Endodermal cell (in vitro differentiated cells): ENCODE measurements at regions not wholly inside any gene's neighbourhood (a gene's known extent, or its start where the extent isn't known, plus 50 kb on each side); places are given as distances from the start of the nearest gene placed in this dataset.

Source experiments
- DNase-seq: peaks from one replicate; pipeline ENCODE4 v3.0.0-alpha.2; 2017
- H3K27ac ChIP-seq: 2 replicates; pipeline ENCODE4 v1.5.1; 2013; ENCODE audit warnings: mild to moderate bottlenecking, low read depth, low read length, moderate library complexity
- H3K27me3 ChIP-seq: 2 replicates; pipeline ENCODE4 v1.6.1; 2013; ENCODE audit warnings: mild to moderate bottlenecking, low read length, moderate library complexity; ENCODE audit not compliant: insufficient read depth, control insufficient read depth, poor library complexity, severe bottlenecking
- H3K36me3 ChIP-seq: 2 replicates; pipeline ENCODE4 v1.7.0; 2013; ENCODE audit warnings: mild to moderate bottlenecking, low read length, moderate library complexity; ENCODE audit not compliant: control insufficient read depth, insufficient read depth
- H3K4me1 ChIP-seq: one replicate; pipeline ENCODE4 v1.7.0; 2013; ENCODE audit warnings: low read length; ENCODE audit not compliant: control insufficient read depth, insufficient read depth
- H3K4me3 ChIP-seq: 2 replicates; pipeline ENCODE4 v1.5.1; 2013; ENCODE audit warnings: mild to moderate bottlenecking, low read length, moderate library complexity
- H3K9ac ChIP-seq: 2 replicates; pipeline ENCODE4 v1.6.1; 2013; ENCODE audit warnings: mild to moderate bottlenecking, low read length, moderate library complexity; ENCODE audit not compliant: poor library complexity, severe bottlenecking; ENCODE audit errors: extremely low read depth
- H3K9me3 ChIP-seq: 2 replicates; pipeline ENCODE4 v1.6.1; 2013; ENCODE audit warnings: mild to moderate bottlenecking, low read length, moderate library complexity; ENCODE audit not compliant: control insufficient read depth
- H3K27ac Mint-ChIP-seq: 2 replicates; pipeline ENCODE4 v1.8.0; 2020; ENCODE audit warnings: mixed read lengths
- H3K27me3 Mint-ChIP-seq: 2 replicates; pipeline ENCODE4 v1.8.0; 2021; ENCODE audit warnings: mild to moderate bottlenecking, mixed read lengths; ENCODE audit not compliant: insufficient read depth
- H3K36me3 Mint-ChIP-seq: 2 replicates; pipeline ENCODE4 v1.8.0; 2020; ENCODE audit warnings: low read depth, mixed read lengths
- H3K4me1 Mint-ChIP-seq: 2 replicates; pipeline ENCODE4 v1.8.0; 2020; ENCODE audit warnings: mixed read lengths
- H3K4me3 Mint-ChIP-seq: 2 replicates; pipeline ENCODE4 v1.8.0; 2020; ENCODE audit warnings: mild to moderate bottlenecking, moderate library complexity, mixed read lengths
- H3K9me3 Mint-ChIP-seq: 2 replicates; pipeline ENCODE4 v1.8.0; 2020; ENCODE audit warnings: mild to moderate bottlenecking, mixed read lengths
- CTCF ChIP-seq: fragments of 200-600 bp; sonication (generic); conservative IDR thresholded peaks from 2 replicates; pipeline ENCODE4 v1.5.0; 2021; ENCODE audit warnings: antibody characterized with exemption, mild to moderate bottlenecking
- WGBS, 2 experiments: methylation state at CpG; one replicate each; pipeline versions ENCODE4 v1.1.5 to v1.1.7; 2013; ENCODE audit warnings: missing lambda C conversion rate in 2 of 2, mixed read lengths in 1 of 2; ENCODE audit not compliant: insufficient coverage in 1 of 2, insufficient read length in 1 of 2; 5-methylcytosine and 5-hydroxymethylcytosine counted together

GRCh38 chr3:124043023-124043422 lies 51.1 kb upstream of the ROPN1 start:
- Mint-ChIP-seq H3K9me3 (no peaks in the 10 kb centered on the region), H3K27me3 (peaks cover 12% of the 10 kb centered on the region), H3K4me3 (no peak overlapping the region), H3K27ac (no peak overlapping the region), H3K36me3 (no peaks in the 10 kb centered on the region), H3K4me1 (no peaks in the 10 kb centered on the region)
- 95 to 100% methylated on average over 1 of the region's 1 CpG for WGBS, 2 experiments
- Histone ChIP-seq H3K9ac (no peak overlapping the region), H3K36me3 (no peaks in the 10 kb centered on the region), H3K9me3 (no peaks in the 10 kb centered on the region), H3K27ac (no peak overlapping the region), H3K27me3 (peaks cover 39% of the 10 kb centered on the region), H3K4me3 (no peak overlapping the region), H3K4me1 (no peaks in the 10 kb centered on the region)
- TF ChIP-seq CTCF, result no peak
- DNase-seq, result no peak

GRCh38 chr3:124044956-124045355 lies 53.0 kb upstream of the ROPN1 start:
- Histone ChIP-seq H3K27me3 (peaks cover 37% of the 10 kb centered on the region), H3K4me1 (no peaks in the 10 kb centered on the region), H3K9ac (no peak overlapping the region), H3K36me3 (no peaks in the 10 kb centered on the region), H3K27ac (no peak overlapping the region), H3K9me3 (no peaks in the 10 kb centered on the region), H3K4me3 (no peak overlapping the region)
- H3K4me1 Mint-ChIP-seq, result no peaks in the 10 kb centered on the region
- no peak overlapping the region for H3K27ac Mint-ChIP-seq
- peaks cover 14% of the 10 kb centered on the region for H3K27me3 Mint-ChIP-seq
- no peak for DNase-seq
- no peaks in the 10 kb centered on the region for H3K9me3 Mint-ChIP-seq
- WGBS, 2 experiments, result 80 to 82% methylated on average over 2 to 3 of the region's 3 CpGs
- TF ChIP-seq CTCF, result no peak
- H3K4me3 Mint-ChIP-seq, result no peak overlapping the region
- no peaks in the 10 kb centered on the region for H3K36me3 Mint-ChIP-seq

- Histone ChIP-seq H3K9ac (no peak overlapping the region), H3K4me1 (no peaks in the 10 kb centered on the region), H3K27me3 (peaks cover 42% of the 10 kb centered on the region), H3K27ac (no peak overlapping the region), H3K36me3 (no peaks in the 10 kb centered on the region), H3K9me3 (no peaks in the 10 kb centered on the region), H3K4me3 (no peak overlapping the region)
- H3K27me3 Mint-ChIP-seq, result peaks cover 39% of the 10 kb centered on the region
- H3K36me3 Mint-ChIP-seq, result no peaks in the 10 kb centered on the region
- TF ChIP-seq CTCF, result no peak
- no peak for DNase-seq
- no peaks in the 10 kb centered on the region for H3K9me3 Mint-ChIP-seq
- no peak overlapping the region for H3K4me3 Mint-ChIP-seq
- WGBS, 2 experiments, result 89 to 97% methylated on average over 4 to 6 of the region's 6 CpGs
- no peak overlapping the region for H3K27ac Mint-ChIP-seq
- H3K4me1 Mint-ChIP-seq, result no peaks in the 10 kb centered on the region
Observed at GRCh38 chr3:124048967-124049798, 57.3 kb upstream of the ROPN1 start.
